Panc1 (cell line): ENCODE measurements at regions not wholly inside any gene's neighbourhood (a gene's known extent, or its start where the extent isn't known, plus 50 kb on each side); places are given as distances from the start of the nearest gene placed in this dataset.

ENCODE experiments used
- ATAC-seq: fragments of 200-7000 bp; cut with Tn5 transposase; 2 replicates; pipeline ENCODE4 v1.9.1; 2020; ENCODE audit warnings: mild to moderate bottlenecking, moderate library complexity
- BruUV-seq: library from RNA; stranded (reverse); fragments of 400-500 nt; replicated peaks from 2 replicates; lab custom pipeline; 2021; lab: Mats Ljungman, UMichigan
- CTCF ChIA-PET: fragments of 300-600 bp; sonication (Branson Sonifier 250); formaldehyde crosslinking; loops from one replicate; lab custom pipeline; 2022; ENCODE audit warnings: antibody characterized with exemption; lab: Charles Lee
- POLR2A ChIA-PET: fragments of 300-600 bp; sonication (Branson Sonifier 250); formaldehyde crosslinking; loops from one replicate; lab custom pipeline; 2022; ENCODE audit warnings: antibody characterized with exemption; lab: Charles Lee
- DNase-seq: peaks from one replicate; pipeline ENCODE4 v3.0.0-alpha.2; 2010; ENCODE audit warnings: low read depth, low spot score
- H3K27ac ChIP-seq: 2 replicates; pipeline ENCODE4 v1.5.1; 2011; ENCODE audit warnings: mild to moderate bottlenecking, low read length, inconsistent platforms
- H3K27me3 ChIP-seq: fragments of 200-500 bp; sonication (Bioruptor generic); 2 replicates; pipeline ENCODE4 v1.6.0; 2014; ENCODE audit warnings: low read length, inconsistent platforms; ENCODE audit not compliant: control insufficient read depth, insufficient read depth
- H3K36me3 ChIP-seq: fragments of 200-500 bp; sonication (Bioruptor generic); 2 replicates; pipeline ENCODE4 v1.5.1; 2014; ENCODE audit warnings: inconsistent platforms, mild to moderate bottlenecking, low read length, moderate library complexity; ENCODE audit not compliant: control insufficient read depth, insufficient read depth
- H3K4me1 ChIP-seq: 2 replicates; pipeline ENCODE4 v1.5.1; 2011; ENCODE audit warnings: inconsistent platforms, mild to moderate bottlenecking, low read length, moderate library complexity; ENCODE audit not compliant: control insufficient read depth, insufficient read depth
- H3K4me3 ChIP-seq, 2 experiments: 2 replicates each; pipeline ENCODE4 v1.5.1; 2011 to 2012; ENCODE audit warnings: low read depth in 2 of 2, low read length in 2 of 2, mild to moderate bottlenecking in 2 of 2, inconsistent platforms in 1 of 2, moderate library complexity in 1 of 2
- H3K9me3 ChIP-seq: fragments of 200-500 bp; sonication (Bioruptor generic); 2 replicates; pipeline ENCODE4 v1.5.1; 2014; ENCODE audit warnings: low read depth, mild to moderate bottlenecking, inconsistent platforms, low read length, moderate library complexity; ENCODE audit not compliant: control insufficient read depth, insufficient read depth
- CTCF ChIP-seq: fragments of 450-650 bp; IDR thresholded peaks from 2 replicates; pipeline ENCODE4 v1.5.1; 2017; ENCODE audit warnings: mild to moderate bottlenecking
- POLR2AphosphoS5 ChIP-seq: IDR thresholded peaks from 2 replicates; pipeline ENCODE4 v1.6.1; 2012; ENCODE audit warnings: mild to moderate bottlenecking, low read depth, low read length, moderate library complexity
- REST ChIP-seq, 2 experiments: IDR thresholded peaks; 2 replicates each; pipeline ENCODE4 v1.6.1; 2011 to 2012; ENCODE audit warnings: low read depth in 2 of 2, control low read depth in 1 of 2, low read length in 1 of 2, mild to moderate bottlenecking in 1 of 2, moderate library complexity in 1 of 2; ENCODE audit not compliant: insufficient read depth in 1 of 2
- SIN3A ChIP-seq: IDR thresholded peaks from 2 replicates; pipeline ENCODE4 v1.6.1; 2012; ENCODE audit warnings: low read depth, mild to moderate bottlenecking, low read length, moderate library complexity, borderline replicate concordance; ENCODE audit not compliant: insufficient read depth
- TCF7L2 ChIP-seq: IDR thresholded peaks from 2 replicates; pipeline ENCODE4 v1.6.1; 2011; ENCODE audit warnings: mild to moderate bottlenecking, low read depth, low read length, inconsistent platforms
- in situ Hi-C: cut with HindIII; loops from 2 replicates; pipeline ENCODE4 v1.10.0; 2016; ENCODE audit warnings: low sequenced_read_pairs, low pct_unique_long_range_greater_than_20kb
- intact Hi-C: fragments of 100-400 bp; cut with micrococcal nuclease; formaldehyde crosslinking; loops from one replicate; pipeline ENCODE4 v1.10.0; 2022; ENCODE audit not compliant: unreplicated experiment

- in situ Hi-C loops, result no loop called here
- intact Hi-C loops, result no loop called here
- ChIA-PET CTCF (no interaction called here), POLR2A (no interaction called here)
- no peak for DNase-seq
- no peaks in the 10 kb centered on the region for H3K27me3 ChIP-seq
- TF ChIP-seq SIN3A, result no peak
- TF ChIP-seq POLR2AphosphoS5, result no peak
- no peak for TF ChIP-seq TCF7L2
- TF ChIP-seq REST (IDR thresholded peaks at IDR 0.05; ENCODE audit: insufficient read depth in 1 of 2, low read depth in 2 of 2, low read length in 1 of 2), result no peak
- no peak overlapping the region for H3K4me3 ChIP-seq
- H3K4me1 ChIP-seq, result no peaks in the 10 kb centered on the region
- H3K9me3 ChIP-seq, result no peaks in the 10 kb centered on the region
- no peak overlapping the region for H3K27ac ChIP-seq
- H3K36me3 ChIP-seq, result no peaks in the 10 kb centered on the region
- ATAC-seq, result no peak
- BruUV-seq, result no TSS peak
Measured at GRCh38 chr21:23712166-23712565, 1895.1 kb downstream of the MRPL39 start.

GRCh38 chr21:23706431-23706830, 1900.8 kb downstream of the MRPL39 start:
- Histone ChIP-seq H3K27me3 (no peaks in the 10 kb centered on the region), H3K27ac (no peak overlapping the region), H3K9me3 (no peaks in the 10 kb centered on the region), H3K4me1 (no peaks in the 10 kb centered on the region), H3K4me3 (no peak overlapping the region), H3K36me3 (no peaks in the 10 kb centered on the region)
- in situ Hi-C loops (no loop called here), intact Hi-C loops (no loop called here)
- POLR2A ChIA-PET, result no interaction called here
- BruUV-seq, result no TSS peak
- no peak for TF ChIP-seq TCF7L2
- no peak for TF ChIP-seq POLR2AphosphoS5
- no peak for TF ChIP-seq REST (IDR thresholded peaks at IDR 0.05; ENCODE audit: insufficient read depth in 1 of 2, low read depth in 2 of 2, low read length in 1 of 2)
- TF ChIP-seq CTCF, result no peak
- TF ChIP-seq SIN3A, result no peak
- DNase-seq (no peak), ATAC-seq (no peak)
- CTCF ChIA-PET, result no interaction called here
